Osteocyte (in vitro differentiated cells): ENCODE measurements at regions not wholly inside any gene's neighbourhood (a gene's known extent, or its start where the extent isn't known, plus 50 kb on each side); places are given as distances from the start of the nearest gene placed in this dataset.

Source experiments
- DNase-seq: peaks from one replicate; pipeline ENCODE4 v3.0.0; 2021; ENCODE audit warnings: mixed read lengths; ENCODE audit not compliant: unreplicated experiment; ENCODE audit errors: extremely low spot score
- H3K27ac Mint-ChIP-seq: one replicate; pipeline ENCODE4 v1.8.0; 2021; ENCODE audit warnings: mild to moderate bottlenecking, mixed read lengths; ENCODE audit not compliant: unreplicated experiment
- H3K27me3 Mint-ChIP-seq: one replicate; pipeline ENCODE4 v1.8.0; 2021; ENCODE audit warnings: mixed read lengths; ENCODE audit not compliant: unreplicated experiment
- H3K36me3 Mint-ChIP-seq: one replicate; pipeline ENCODE4 v1.8.0; 2021; ENCODE audit warnings: mixed read lengths; ENCODE audit not compliant: unreplicated experiment
- H3K4me1 Mint-ChIP-seq: one replicate; pipeline ENCODE4 v1.8.0; 2021; ENCODE audit warnings: mixed read lengths; ENCODE audit not compliant: unreplicated experiment
- H3K4me3 Mint-ChIP-seq: one replicate; pipeline ENCODE4 v1.8.0; 2021; ENCODE audit warnings: mild to moderate bottlenecking, moderate library complexity, mixed read lengths; ENCODE audit not compliant: unreplicated experiment
- H3K9me3 Mint-ChIP-seq: one replicate; pipeline ENCODE4 v1.8.0; 2021; ENCODE audit warnings: mixed read lengths; ENCODE audit not compliant: unreplicated experiment
- TF ChIP-seq, protein P1 (sequence below): fragments of 200-600 bp; sonication (generic); IDR thresholded peaks from 2 replicates; pipeline ENCODE4 v1.5.0; 2021; ENCODE audit warnings: antibody characterized with exemption, mild to moderate bottlenecking, moderate library complexity

DNA sequence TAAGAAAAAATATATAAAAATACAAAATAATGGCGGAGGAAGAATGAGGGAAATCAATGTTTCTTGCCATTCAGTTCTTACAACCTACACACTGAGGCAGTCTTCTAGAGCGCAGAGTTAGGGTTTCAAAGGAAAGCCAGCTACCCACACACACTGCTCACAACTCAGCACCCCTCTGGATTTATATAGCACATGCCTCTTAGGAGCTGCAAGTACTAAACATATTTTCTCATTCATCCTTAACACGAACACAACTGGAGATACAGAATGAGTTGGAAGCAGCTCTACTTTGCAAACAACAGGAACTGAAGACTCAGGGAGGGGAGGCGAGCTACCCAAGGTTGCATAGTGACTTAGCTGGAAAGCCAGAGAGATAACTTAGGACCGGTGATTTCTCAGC, 293.8 kb downstream of the CTTN start:
- no peaks in the 10 kb centered on the region for H3K4me1 Mint-ChIP-seq
- no peak overlapping the region for H3K4me3 Mint-ChIP-seq
- TF ChIP-seq, protein P1, sequence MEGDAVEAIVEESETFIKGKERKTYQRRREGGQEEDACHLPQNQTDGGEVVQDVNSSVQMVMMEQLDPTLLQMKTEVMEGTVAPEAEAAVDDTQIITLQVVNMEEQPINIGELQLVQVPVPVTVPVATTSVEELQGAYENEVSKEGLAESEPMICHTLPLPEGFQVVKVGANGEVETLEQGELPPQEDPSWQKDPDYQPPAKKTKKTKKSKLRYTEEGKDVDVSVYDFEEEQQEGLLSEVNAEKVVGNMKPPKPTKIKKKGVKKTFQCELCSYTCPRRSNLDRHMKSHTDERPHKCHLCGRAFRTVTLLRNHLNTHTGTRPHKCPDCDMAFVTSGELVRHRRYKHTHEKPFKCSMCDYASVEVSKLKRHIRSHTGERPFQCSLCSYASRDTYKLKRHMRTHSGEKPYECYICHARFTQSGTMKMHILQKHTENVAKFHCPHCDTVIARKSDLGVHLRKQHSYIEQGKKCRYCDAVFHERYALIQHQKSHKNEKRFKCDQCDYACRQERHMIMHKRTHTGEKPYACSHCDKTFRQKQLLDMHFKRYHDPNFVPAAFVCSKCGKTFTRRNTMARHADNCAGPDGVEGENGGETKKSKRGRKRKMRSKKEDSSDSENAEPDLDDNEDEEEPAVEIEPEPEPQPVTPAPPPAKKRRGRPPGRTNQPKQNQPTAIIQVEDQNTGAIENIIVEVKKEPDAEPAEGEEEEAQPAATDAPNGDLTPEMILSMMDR, result no peak
- peaks cover 24% of the 10 kb centered on the region for H3K9me3 Mint-ChIP-seq
- no peaks in the 10 kb centered on the region for H3K36me3 Mint-ChIP-seq
- H3K27me3 Mint-ChIP-seq, result no peaks in the 10 kb centered on the region
- DNase-seq, result no peak
- no peak overlapping the region for H3K27ac Mint-ChIP-seq

DNA sequence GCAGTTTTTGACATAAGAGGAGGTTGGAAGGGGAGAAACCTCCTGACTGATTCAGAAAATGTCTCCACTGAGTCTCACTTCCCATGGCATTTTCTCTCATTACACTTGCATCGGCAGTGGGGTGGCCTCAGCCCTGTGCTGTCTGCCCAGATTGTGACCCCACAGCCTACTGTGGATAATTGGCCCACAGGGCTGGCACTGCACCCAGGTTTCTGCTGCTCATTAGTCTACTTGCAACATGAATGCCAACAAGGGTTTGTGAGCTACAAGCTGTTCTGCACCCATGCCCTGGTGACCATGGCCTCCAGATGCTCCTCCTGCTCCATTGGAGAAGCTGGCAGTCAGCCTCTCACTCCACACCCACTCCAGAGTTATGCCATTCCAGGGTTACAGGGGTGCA, 296.0 kb downstream of the CTTN start:
- no peak overlapping the region for H3K4me3 Mint-ChIP-seq
- DNase-seq, result no peak
- TF ChIP-seq, protein P1, result no peak
- H3K27ac Mint-ChIP-seq, result no peak overlapping the region
- peaks cover 20% of the 10 kb centered on the region for H3K9me3 Mint-ChIP-seq
- no peaks in the 10 kb centered on the region for H3K36me3 Mint-ChIP-seq
- no peaks in the 10 kb centered on the region for H3K27me3 Mint-ChIP-seq
- H3K4me1 Mint-ChIP-seq, result no peaks in the 10 kb centered on the region

- Mint-ChIP-seq H3K27me3 (no peaks in the 10 kb centered on the region), H3K27ac (no peak overlapping the region), H3K4me1 (no peaks in the 10 kb centered on the region), H3K36me3 (no peaks in the 10 kb centered on the region), H3K4me3 (no peak overlapping the region), H3K9me3 (peaks cover 13% of the 10 kb centered on the region)
- TF ChIP-seq, protein P1, result no peak
- DNase-seq, result no peak
These were observed 297.0 kb downstream of the CTTN start for GRCh38 chr11:70695086-70695960.

DNA sequence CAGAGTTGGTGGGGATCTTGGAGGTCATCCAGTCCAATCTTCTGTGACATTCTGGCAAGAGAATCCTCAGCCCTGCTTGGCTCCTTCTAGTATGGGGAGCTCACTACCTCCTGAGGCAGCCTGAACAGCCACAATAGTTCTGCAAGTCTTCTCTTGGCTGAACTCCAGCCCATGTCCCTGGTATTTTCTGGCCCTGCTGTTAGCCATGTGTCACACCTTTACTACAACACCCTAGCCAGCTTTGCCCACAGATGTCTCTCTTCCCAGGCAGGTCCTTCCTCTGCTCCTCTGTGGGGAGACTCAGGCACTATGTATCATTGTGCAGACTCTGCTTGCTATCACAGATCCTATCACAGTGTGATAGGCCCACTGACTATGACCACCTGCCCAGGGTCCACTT, 297.7 kb downstream of the CTTN start:
- no peak for DNase-seq
- TF ChIP-seq, protein P1, result no peak
- no peaks in the 10 kb centered on the region for H3K4me1 Mint-ChIP-seq
- H3K9me3 Mint-ChIP-seq, result peaks cover 13% of the 10 kb centered on the region
- H3K27ac Mint-ChIP-seq, result no peak overlapping the region
- no peaks in the 10 kb centered on the region for H3K36me3 Mint-ChIP-seq
- H3K4me3 Mint-ChIP-seq, result no peak overlapping the region
- H3K27me3 Mint-ChIP-seq, result no peaks in the 10 kb centered on the region

GRCh38 chr11:70696564-70696963, 298.2 kb downstream of the CTTN start:
- H3K9me3 Mint-ChIP-seq, result peaks cover 13% of the 10 kb centered on the region
- H3K4me3 Mint-ChIP-seq, result no peak overlapping the region
- H3K36me3 Mint-ChIP-seq, result no peaks in the 10 kb centered on the region
- no peaks in the 10 kb centered on the region for H3K4me1 Mint-ChIP-seq
- H3K27ac Mint-ChIP-seq, result no peak overlapping the region
- DNase-seq, result no peak
- H3K27me3 Mint-ChIP-seq, result no peaks in the 10 kb centered on the region
- TF ChIP-seq, protein P1, result no peak
